Fibroblast of skin of left biceps (primary cell): ENCODE measurements at regions not wholly inside any gene's neighbourhood (a gene's known extent, or its start where the extent isn't known, plus 50 kb on each side); places are given as distances from the start of the nearest gene placed in this dataset.
A peak's percentile ranks its signal among the peaks of the same experiment; 100 is the strongest.

Experiments used
- DNase-seq, 2 experiments: peaks; one replicate each; pipeline ENCODE4 v3.0.0-alpha.2; 2013; ENCODE audit warnings: low read depth in 2 of 2

DNA sequence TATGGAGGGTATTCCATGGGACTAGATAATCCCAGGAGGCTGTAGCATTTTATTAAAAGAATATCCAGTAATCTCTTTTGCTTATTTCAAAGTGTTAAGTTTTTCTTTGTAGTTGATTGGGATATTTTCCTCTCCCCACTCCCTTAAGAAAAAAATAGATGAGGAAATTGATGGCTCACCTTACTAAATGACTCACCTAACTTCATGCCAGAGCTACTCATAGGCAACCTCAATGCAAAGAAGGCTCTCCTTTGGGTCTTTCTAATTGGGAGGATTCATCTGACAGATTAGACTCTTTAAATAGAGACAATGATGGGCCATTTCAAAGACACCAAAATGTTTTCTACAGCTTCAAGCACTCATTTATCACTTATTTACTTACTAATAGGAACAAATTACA, 528.5 kb upstream of the BTBD3 start:
- DNase-seq: no peak

DNA sequence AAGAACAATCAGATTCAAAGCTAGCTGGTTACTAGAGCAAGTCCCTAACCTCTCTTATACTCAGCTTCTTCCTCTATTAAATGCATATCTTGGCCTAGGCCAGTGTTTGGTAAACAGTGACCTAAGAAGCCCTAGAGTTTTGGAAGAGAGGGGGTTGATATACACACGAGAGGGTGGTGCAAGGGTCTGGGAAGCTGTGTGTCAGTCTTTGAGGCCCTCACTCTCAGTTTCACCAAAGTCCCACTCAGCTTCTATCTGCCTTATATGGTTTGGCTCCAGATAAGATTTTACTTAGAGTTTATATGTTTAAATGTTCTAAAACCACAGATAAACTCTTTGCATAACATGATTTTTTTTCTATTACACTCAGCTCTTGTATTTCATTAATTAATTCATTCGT, 526.1 kb upstream of the BTBD3 start:
- DNase-seq: no peak

DNA sequence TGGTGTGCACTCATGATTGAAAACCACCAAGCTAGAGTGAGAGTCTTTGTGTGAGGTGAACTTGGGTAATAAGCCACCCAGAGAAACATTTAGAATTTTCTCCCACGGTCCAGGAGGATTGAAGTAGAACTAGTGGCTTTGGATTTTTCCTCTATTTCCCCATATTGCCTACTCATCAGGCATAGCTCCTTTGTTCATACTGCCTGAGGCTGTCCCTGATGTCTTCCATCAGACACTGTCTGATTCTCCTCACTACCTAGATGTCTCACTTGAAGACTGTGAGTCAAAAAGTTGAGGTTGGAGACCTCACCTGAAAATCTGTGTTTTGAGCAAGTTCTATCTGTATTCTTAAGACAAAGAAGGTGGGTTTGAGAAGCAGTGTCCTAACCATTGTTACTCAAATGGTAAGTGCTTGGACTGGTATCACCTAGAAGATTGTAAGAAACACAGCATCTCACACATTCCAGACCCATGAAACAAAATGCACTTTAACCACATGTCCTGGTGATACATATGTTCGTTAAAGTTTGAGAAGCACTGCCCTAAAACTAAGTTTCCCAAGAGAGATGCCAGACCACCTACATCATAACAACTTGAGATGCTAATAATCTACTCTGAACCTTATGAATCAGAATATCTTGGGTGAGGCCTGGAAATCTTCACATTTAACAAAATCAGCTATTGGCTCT, 523.4 kb upstream of the BTBD3 start:
- DNase-seq: peak; percentile 71 to 73

- DNase-seq: no peak
Measured at GRCh38 chr20:11395581-11395980, 522.1 kb upstream of the BTBD3 start.

- DNase-seq: no peak
Measured at GRCh38 chr20:11401988-11402387, 515.7 kb upstream of the BTBD3 start.

- peak in 1 of 2 experiments; percentile 13 for DNase-seq
Measured at GRCh38 chr20:11403711-11404110, 514.0 kb upstream of the BTBD3 start.

- DNase-seq: no peak
Measured at GRCh38 chr20:11406877-11407276, 510.8 kb upstream of the BTBD3 start.

DNA sequence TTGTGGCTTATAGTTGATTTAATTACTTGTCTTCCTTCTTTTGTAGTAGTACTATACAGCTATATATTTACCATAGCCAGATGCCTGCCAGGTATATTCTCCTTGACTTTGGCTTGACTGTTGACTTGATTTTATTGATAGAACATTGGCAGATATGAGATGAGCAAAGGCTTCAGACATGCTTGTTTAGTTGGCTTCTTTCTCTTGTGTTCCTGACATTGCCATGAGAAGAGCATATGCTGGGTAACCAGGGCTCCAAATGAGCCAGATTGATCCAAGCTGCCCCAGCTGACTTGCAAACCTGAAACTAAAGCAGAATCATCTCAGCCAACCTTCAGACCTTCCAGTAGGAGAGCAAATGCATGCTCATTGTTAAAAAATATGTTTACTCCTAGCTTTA, 508.1 kb upstream of the BTBD3 start:
- no peak for DNase-seq

GRCh38 chr20:11411765-11412164, 505.9 kb upstream of the BTBD3 start:
- DNase-seq: no peak

GRCh38 chr20:11426948-11427347, 490.7 kb upstream of the BTBD3 start:
- no peak for DNase-seq

DNA sequence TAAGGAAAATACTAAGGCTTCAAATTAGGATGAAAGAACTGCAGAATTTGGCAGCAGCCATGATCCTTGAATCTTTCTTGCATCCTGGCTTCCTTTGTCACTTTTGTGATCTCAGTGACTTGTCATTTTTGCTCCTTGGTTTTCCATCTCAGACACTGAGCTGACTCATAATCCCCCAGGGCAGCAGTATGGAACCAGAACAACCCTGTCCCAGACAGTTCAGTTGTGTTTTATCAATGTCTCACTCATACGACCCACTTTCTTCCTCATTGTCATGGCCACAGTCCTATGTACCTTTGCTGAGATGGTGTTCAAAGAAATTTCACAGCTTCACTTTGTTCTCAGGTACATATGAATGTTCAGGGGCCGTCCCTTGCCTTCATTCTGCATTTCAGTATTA, 488.5 kb upstream of the BTBD3 start:
- DNase-seq: no peak

- no peak for DNase-seq
Measured at GRCh38 chr20:11429889-11430519, 487.7 kb upstream of the BTBD3 start.

DNA sequence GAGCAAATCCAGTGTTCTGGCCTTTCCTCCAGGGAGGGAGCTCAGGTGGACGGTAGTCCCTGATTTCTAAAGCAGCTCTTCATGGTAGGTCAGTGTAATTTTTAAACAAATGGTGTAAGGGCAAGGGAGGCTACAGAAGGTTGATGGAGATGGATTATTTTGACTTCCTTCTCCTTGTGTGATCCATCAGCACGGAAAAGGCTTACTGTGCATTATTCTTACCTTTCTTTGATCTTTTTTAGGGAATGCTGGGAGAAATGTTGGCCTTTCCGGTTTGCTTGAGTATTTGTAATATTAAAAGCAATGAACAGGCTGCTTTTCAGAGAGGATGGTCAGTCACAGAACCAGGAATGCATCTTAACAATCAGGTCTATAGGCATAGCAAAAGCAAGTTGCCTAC, 487.0 kb upstream of the BTBD3 start:
- no peak for DNase-seq

DNA sequence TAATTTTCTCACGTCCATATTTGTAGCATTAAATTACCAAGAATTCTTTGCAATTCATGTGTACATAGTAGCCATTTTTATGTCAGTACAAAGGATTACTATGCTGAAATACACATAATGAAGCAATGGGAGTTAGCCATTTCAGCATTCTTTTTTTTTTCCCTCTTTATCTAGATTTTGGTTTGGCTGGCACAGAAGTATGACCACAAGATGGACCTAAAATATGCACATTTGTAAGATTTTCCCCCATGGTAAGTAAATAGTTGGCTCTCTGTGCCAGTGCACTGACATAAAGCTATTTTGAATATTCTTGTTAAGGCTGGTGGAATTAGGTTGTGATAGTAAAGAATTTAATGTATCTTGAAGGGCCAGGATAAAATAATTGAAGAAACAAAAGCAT, 486.1 kb upstream of the BTBD3 start:
- DNase-seq: no peak

GRCh38 chr20:11432407-11432806, 485.3 kb upstream of the BTBD3 start:
- peak; percentile 66 to 77 for DNase-seq

DNA sequence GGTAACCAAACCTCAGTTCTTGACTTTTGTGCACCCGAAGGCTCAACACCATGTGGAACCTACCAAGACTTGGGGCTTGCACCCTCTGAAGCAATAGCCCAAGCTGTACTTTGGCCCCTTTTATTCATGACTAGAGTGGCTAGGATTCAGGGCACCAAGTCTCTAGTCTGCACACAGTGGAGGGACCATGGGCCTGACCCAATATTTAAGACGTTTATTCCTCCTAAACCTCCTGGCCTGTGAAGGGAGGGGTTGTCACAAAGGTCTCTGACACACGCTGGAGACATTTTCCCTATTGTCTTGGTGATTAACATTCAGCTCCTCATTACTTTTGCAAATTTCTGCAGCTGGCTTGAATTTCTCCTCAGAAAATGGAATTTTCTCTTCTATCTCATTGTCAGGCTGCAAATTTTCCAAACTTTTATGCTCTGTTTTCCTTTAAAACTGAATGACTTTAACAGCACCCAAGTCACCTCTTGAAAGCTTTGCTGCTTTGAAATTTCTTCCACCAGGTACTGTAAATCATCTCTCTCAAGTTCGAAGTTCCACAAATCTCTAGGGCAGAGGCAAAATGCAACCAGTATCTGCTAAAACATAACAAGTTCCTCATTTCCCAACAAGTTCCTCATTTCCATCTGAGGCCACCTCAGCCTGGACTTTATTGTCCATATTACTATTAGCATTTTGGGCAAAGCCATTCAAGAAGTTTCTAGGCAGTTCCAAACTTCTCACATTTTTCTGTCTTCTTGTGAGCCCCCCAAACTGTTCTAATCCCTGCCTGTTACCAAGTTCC, 481.4 kb upstream of the BTBD3 start:
- DNase-seq: no peak

GRCh38 chr20:11437090-11437489, 480.6 kb upstream of the BTBD3 start:
- no peak for DNase-seq

- DNase-seq: no peak
Measured at GRCh38 chr20:11437611-11438380, 479.9 kb upstream of the BTBD3 start.

- no peak for DNase-seq
Measured at GRCh38 chr20:11438412-11438811, 479.3 kb upstream of the BTBD3 start.

DNA sequence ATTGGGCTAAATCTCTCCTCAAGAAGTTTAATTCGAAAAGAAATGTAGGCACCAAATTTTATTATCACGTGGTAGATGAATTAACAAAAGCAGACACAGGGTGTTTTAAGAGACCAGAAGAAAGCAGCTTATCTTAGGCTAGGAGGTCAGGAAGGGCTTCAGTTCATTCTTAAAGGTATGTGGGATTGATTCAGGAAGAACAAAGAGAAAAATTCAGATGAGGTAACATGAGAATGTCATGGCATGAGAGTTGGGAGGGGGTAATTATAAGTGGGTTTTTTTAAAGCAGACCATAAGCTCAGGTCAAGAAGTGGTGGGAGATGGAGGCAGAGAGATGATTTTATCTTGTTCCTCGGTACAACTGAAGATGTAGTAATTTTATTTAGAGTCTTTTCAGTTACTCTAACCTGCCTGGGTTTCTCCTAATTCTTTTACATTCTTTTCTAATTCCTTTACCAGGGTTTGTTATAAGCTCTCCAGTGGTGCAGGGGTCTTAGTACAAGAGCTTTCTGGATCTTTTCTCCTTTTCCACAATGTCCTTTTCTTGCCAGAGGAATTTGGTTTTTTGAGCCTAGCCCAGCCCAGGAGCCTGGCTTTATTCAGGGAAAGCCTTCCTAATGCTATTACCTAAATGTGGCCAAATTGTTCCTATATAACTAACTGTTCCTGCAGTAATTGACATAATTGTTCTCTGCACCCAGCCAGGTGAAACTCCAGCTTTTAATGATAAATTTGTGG, 474.1 kb upstream of the BTBD3 start:
- no peak for DNase-seq

DNA sequence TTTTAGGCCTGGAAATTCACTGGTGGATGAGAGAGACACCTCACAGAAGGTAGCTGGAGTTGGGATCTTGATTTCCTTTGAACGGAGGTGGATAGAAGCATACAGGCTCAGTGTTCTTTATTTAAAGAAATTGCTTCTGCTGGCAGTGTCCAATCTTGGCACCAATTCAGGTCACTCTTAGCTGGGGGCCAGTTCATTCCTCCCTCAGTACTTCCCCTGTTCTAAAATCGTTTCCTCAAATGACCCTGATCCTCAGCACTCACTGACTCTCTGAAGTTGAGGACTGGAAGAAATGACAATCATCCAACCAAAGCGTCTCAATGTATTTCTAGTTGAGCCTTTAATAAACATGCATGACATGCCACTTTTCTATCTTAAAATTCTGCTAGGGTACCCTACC, 472.5 kb upstream of the BTBD3 start:
- no peak for DNase-seq

- DNase-seq: no peak
Measured at GRCh38 chr20:11445891-11446290, 471.8 kb upstream of the BTBD3 start.
